ENCODE measurements at regions not wholly inside any gene's neighbourhood (a gene's known extent, or its start where the extent isn't known, plus 50 kb on each side); places are given as distances from the start of the nearest gene placed in this dataset.

GRCh38 chr1:29471487-29472313 is 235.4 kb downstream of the PTPRU start:
- no peak overlapping the region for H3K4me2 ChIP-seq
- H3K36me3 ChIP-seq, result no peaks in the 10 kb centered on the region
- Mint-ChIP-seq H3K27me3 (ENCODE audit: insufficient read depth, low read depth) (peaks cover 7% of the 10 kb centered on the region), H3K27ac (no peak overlapping the region), H3K4me1 (peaks cover 18% of the 10 kb centered on the region), H3K4me3 (no peak overlapping the region), H3K36me3 (no peaks in the 10 kb centered on the region), H3K9me3 (peaks cover 2% of the 10 kb centered on the region)
- H3K9me3 ChIP-seq (ENCODE audit: low read depth), result no peaks in the 10 kb centered on the region
- no peaks in the 10 kb centered on the region for H3K27me3 ChIP-seq
- no peaks in the 10 kb centered on the region for H4K20me1 ChIP-seq (ENCODE audit: low read depth)
- H3K9ac ChIP-seq, result no peak overlapping the region
- no peak overlapping the region for H3K27ac ChIP-seq
- H3K79me2 ChIP-seq (ENCODE audit: low read depth), result no peaks in the 10 kb centered on the region
- no peak for TF ChIP-seq CTCF (IDR thresholded peaks at IDR 0.05)
- TF ChIP-seq EZH2 (IDR thresholded peaks at IDR 0.05), result no peak
- TF ChIP-seq EZH2phosphoT487 (IDR thresholded peaks at IDR 0.05), result no peak
- peaks cover 5% of the 10 kb centered on the region for H3K4me1 ChIP-seq
- no peak for DNase-seq (ENCODE audit: low spot score)
- H3K4me3 ChIP-seq, result no peak overlapping the region
- H3F3A ChIP-seq (ENCODE audit: low read depth), result no peaks in the 10 kb centered on the region
- no peak overlapping the region for H2AFZ ChIP-seq (replicated peaks)

GRCh38 chr1:29470788-29471119 is 234.4 kb downstream of the PTPRU start:
- TF ChIP-seq CTCF (IDR thresholded peaks at IDR 0.05) (no peak), EZH2phosphoT487 (IDR thresholded peaks at IDR 0.05) (no peak), EZH2 (IDR thresholded peaks at IDR 0.05) (no peak)
- Histone ChIP-seq H3K79me2 (ENCODE audit: low read depth) (no peaks in the 10 kb centered on the region), H3K9ac (no peak overlapping the region), H4K20me1 (ENCODE audit: low read depth) (no peaks in the 10 kb centered on the region), H3F3A (ENCODE audit: low read depth) (no peaks in the 10 kb centered on the region), H2AFZ (replicated peaks) (no peak overlapping the region), H3K4me1 (peaks cover 5% of the 10 kb centered on the region), H3K4me3 (no peak overlapping the region), H3K36me3 (no peaks in the 10 kb centered on the region), H3K27ac (no peak overlapping the region), H3K4me2 (no peak overlapping the region), H3K27me3 (no peaks in the 10 kb centered on the region), H3K9me3 (ENCODE audit: low read depth) (no peaks in the 10 kb centered on the region)
- no peak for DNase-seq (ENCODE audit: low spot score)
- Mint-ChIP-seq H3K9me3 (peaks cover 5% of the 10 kb centered on the region), H3K4me3 (no peak overlapping the region), H3K36me3 (no peaks in the 10 kb centered on the region), H3K27me3 (ENCODE audit: insufficient read depth, low read depth) (peaks cover 5% of the 10 kb centered on the region), H3K4me1 (peaks cover 18% of the 10 kb centered on the region), H3K27ac (no peak overlapping the region)

- Mint-ChIP-seq H3K4me3 (no peak overlapping the region), H3K9me3 (peaks cover 7% of the 10 kb centered on the region), H3K36me3 (no peaks in the 10 kb centered on the region), H3K27me3 (ENCODE audit: insufficient read depth, low read depth) (peaks cover 5% of the 10 kb centered on the region), H3K27ac (no peak overlapping the region), H3K4me1 (peaks cover 18% of the 10 kb centered on the region)
- Histone ChIP-seq H3K27me3 (no peaks in the 10 kb centered on the region), H4K20me1 (ENCODE audit: low read depth) (no peaks in the 10 kb centered on the region), H3K9me3 (ENCODE audit: low read depth) (peaks cover 5% of the 10 kb centered on the region), H3K4me3 (no peak overlapping the region), H3K36me3 (no peaks in the 10 kb centered on the region), H3K79me2 (ENCODE audit: low read depth) (no peaks in the 10 kb centered on the region), H3K27ac (no peak overlapping the region), H3K4me2 (no peak overlapping the region), H3F3A (ENCODE audit: low read depth) (no peaks in the 10 kb centered on the region), H3K4me1 (peaks cover 5% of the 10 kb centered on the region), H2AFZ (replicated peaks) (no peak overlapping the region), H3K9ac (no peak overlapping the region)
- no peak for DNase-seq (ENCODE audit: low spot score)
- TF ChIP-seq EZH2phosphoT487 (IDR thresholded peaks at IDR 0.05) (no peak), CTCF (IDR thresholded peaks at IDR 0.05) (no peak), EZH2 (IDR thresholded peaks at IDR 0.05) (no peak)
These were observed 233.9 kb downstream of the PTPRU start for GRCh38 chr1:29470087-29470787.

All from neural progenitor cell (in vitro differentiated cells).